AML-193 (cell line): ENCODE measurements at regions not wholly inside any gene's neighbourhood (a gene's known extent, or its start where the extent isn't known, plus 50 kb on each side); places are given as distances from the start of the nearest gene placed in this dataset.
"Not testable (repeated sequence)": the region's sequence is repeated elsewhere in the genome, so short reads cannot be mapped to it uniquely, and the experiment has no call there.

Source experiments
- DNase-seq, 2 experiments: peaks; one replicate each; lab custom pipeline; 2025; lab: John Stamatoyannopoulos, UW

GRCh38 chr2:133624551-133624950 lies 56.3 kb upstream of the NCKAP5 start:
- no peak for DNase-seq

- no peak for DNase-seq
These were observed 59.5 kb upstream of the NCKAP5 start for GRCh38 chr2:133627741-133628140.

GRCh38 chr2:133633309-133633708 lies 65.0 kb upstream of the NCKAP5 start:
- no peak for DNase-seq

- no peak for DNase-seq
These were observed 65.7 kb upstream of the NCKAP5 start for GRCh38 chr2:133633881-133634409.

DNA sequence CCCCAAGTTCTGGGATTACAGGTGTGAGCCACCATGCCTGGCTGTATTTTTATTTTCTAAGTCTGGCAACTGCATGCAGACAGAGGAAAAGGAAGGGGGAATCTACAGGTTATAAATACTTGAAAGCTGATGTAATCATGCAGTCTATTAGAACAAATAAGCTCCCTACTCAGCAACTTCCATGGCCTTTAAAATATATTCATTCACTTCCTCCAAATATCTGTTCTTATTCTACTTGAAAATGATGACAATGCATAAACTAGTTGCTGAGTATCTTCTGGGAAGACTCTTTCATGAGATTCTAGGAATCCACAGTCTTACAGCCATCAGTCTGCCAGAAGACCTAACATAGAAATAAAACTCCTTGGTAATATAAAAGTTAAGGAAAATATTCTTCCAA lies 66.9 kb upstream of the NCKAP5 start:
- no peak for DNase-seq

DNA sequence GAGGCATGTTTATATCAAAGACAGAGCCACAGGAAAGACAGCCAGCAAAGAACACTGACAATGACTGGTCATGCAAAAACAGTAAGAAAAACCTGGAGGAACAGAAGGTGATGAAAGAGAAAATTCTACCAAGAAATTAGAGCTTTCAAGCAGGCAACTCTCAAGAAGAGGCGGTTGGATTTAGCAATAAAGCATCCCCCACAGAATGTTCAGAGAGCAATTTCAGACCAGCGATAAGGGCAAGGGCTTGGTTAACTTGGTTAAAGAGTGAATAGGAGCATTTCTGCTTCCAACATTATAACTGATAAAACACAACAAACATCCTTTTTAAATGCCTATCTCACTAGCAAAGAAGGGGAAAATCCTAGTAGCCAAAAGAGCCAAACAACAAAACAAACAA lies 68.0 kb upstream of the NCKAP5 start:
- DNase-seq: no peak

GRCh38 chr2:133640103-133640502 lies 71.8 kb upstream of the NCKAP5 start:
- DNase-seq: no peak

DNA sequence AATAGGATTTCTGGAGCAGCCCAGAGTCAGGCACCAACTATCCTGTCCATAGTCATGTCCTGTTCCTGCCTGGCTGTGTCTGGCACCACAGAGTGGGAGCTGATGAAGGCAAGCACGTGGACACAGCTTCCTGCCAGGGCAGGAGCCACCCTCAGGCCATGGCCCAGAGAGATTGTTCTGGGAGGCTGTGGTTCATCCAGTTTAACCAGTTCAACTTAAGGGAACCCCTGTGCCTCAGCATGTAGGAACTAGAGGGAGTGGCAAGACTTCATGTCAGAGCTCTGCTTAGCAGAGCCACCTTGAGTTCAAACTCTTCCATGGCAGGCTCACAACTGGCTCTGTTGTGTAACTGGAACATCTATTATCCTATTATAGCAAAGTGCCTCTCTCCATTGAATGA lies 73.2 kb upstream of the NCKAP5 start:
- DNase-seq: no peak

GRCh38 chr2:133641942-133642725 lies 73.9 kb upstream of the NCKAP5 start:
- DNase-seq: no peak

DNA sequence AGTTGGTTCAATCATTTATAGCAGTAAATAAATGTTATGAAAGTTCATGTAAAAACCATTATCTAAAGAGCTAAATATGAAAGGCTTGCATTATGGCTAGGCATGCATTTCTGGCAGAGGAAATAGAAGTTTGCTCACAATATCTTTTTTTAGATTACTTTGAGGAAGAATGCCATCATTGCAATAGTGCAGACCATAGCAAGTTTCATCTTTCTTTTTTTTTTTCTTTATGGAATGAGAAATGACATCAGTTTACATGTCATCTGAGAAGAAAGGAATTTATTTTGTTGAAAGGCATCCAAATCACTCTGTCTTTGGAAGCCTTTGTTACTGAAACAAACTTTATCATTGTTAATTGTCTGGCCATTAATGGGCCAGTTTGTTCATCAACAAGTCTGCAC lies 74.5 kb upstream of the NCKAP5 start:
- DNase-seq: no peak

DNA sequence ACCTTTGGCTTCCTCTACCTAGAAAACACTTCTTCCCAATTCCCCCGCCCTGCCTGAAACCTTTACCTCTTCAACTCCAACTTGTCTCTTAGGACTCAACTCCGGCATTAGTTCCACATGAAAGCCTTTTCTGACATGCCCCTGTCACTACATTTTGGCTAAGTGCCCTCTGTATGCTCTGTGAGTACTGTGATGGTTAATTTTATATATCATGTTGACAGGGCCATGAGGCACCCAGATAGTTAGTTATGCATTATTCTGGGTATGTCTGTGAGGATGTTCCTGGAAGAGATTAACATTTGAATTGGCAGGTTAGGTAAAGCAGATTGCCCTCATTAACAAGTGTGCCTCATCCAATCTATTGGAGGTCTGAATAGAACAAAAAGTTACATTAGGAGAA lies 75.6 kb upstream of the NCKAP5 start:
- no peak for DNase-seq

DNA sequence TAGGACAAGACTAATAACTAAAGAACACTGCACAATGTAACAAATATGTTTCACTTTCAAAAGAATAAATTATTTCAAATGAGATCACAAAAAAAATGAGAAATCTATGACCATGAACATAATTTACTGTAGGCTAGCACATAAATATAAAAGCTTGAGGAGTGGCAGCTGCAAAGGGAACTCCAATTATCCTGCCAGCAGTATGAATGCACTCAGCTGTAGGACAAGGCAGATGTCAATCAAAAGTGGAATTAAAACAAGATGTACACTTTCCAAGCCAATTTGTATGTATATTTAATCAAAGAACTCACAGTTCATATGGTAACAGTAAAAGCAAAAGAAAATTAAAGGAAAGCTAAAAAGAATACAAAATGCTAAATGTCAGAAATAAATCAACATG lies 76.6 kb upstream of the NCKAP5 start:
- DNase-seq: no peak

DNA sequence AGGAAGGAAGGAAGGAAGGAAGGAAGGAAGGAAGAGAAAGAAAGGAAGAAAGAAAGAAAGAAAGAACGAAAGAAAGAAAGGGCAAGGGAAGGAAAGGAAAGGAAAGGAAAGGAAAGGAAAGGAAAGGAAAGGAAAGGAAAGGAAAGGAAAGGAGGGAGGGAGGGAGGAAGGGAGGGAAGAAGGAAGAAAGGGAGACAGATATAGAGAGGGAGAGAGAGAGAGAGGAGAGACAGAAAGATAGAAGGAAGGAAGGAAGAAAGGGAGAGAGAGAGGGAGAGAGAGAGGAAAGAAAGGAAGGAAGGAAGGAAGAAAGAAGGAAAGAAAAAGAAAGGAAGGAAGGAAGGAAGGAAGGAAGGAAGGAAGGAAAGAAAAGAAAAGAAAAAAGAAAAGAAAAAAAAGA lies 79.1 kb upstream of the NCKAP5 start:
- DNase-seq: not testable (repeated sequence)

- no peak for DNase-seq
These were observed 83.6 kb upstream of the NCKAP5 start for GRCh38 chr2:133651861-133652260.

DNA sequence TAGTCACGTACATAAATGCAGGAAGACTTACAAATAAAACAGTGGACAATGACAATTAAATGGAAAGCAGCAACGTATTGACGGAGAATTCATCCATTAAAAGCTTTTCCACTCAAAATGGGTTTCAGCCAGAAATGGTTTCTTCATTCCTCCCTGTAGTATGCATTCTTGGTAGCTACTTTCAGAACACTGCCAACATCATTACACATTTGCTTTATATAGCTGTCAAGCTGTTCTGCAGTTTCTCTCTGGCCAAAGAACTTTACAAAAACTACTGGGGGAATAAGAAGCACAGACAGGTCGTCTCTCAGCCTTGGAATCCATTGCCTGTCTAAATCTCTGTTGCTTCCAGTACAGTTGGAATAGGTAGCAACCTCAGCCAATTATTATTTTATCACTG lies 84.1 kb upstream of the NCKAP5 start:
- no peak for DNase-seq

GRCh38 chr2:133653056-133653455 lies 84.8 kb upstream of the NCKAP5 start:
- no peak for DNase-seq

- DNase-seq: peak in 1 of 2 experiments; percentile 6
These were observed 86.7 kb upstream of the NCKAP5 start for GRCh38 chr2:133654949-133655348.

GRCh38 chr2:133655610-133656009 lies 87.3 kb upstream of the NCKAP5 start:
- DNase-seq: no peak

- DNase-seq: no peak
These were observed 89.3 kb upstream of the NCKAP5 start for GRCh38 chr2:133657591-133657990.

- no peak for DNase-seq
These were observed 90.0 kb upstream of the NCKAP5 start for GRCh38 chr2:133658020-133658903.

DNA sequence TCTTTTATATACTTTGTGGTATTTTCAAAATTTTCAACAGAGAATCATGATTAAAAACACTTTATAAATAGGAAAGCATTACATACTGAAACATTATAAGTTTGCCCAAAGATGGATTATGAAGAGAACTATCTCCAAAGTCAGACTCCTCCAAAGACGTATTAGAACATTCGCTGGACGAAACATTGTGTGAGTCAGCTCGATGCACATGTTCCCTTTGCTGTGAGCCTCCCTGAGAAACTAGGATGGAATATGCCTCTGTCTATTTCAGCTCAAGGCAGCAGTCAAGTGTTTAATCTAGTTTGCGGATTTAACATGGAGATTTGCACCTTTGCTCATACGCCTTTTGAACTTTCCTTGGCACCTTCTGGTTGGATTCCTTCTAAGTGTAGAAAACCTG lies 92.2 kb upstream of the NCKAP5 start:
- DNase-seq: no peak

DNA sequence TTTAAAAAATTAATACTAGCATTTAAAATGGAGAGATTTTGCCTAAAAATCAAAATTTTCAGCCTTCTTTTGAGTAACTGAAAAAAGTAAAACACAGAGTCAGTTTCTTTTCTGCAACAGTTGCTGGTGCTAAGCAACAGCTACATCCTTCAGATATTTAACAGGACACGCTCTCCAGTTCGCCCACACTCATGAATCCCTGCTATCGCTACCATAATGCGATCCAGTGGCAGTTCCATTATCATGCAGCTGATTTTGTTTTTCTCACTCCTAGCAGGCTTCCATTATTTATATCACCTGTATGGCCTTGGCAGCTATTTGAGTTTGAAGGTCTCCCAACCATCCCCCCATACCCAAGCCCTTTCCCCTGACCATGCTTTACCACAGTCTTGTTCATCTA lies 93.1 kb upstream of the NCKAP5 start:
- no peak for DNase-seq

DNA sequence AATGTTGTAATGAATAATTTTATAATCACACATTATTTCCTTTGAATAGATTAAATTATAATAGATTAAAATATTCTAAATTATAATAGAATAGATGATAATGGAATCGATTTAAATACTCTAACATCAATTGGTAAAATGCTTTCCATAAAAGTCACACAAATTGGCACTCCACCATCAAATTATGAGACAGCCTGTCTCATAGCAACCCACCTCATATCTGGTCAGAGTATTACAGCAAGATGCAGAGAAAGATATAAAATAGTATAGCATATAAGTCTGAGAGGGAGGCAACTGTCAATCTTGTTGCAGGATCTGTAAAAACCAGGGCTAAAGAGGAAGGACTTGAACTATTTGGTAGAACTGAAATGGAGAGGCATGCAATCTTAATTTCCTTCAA lies 98.4 kb upstream of the NCKAP5 start:
- no peak for DNase-seq
